ENCODE measurements at regions not wholly inside any gene's neighbourhood (a gene's known extent, or its start where the extent isn't known, plus 50 kb on each side); places are given as distances from the start of the nearest gene placed in this dataset.

- H3K9me3 ChIP-seq: no peaks in the 10 kb centered on the region; the same call in 1 of the 2 replicates
- intact Hi-C loops (cut with micrococcal nuclease; ENCODE audit: unreplicated experiment): no loop called here
- no peak for TF ChIP-seq CTCF (IDR thresholded peaks at IDR 0.05; ENCODE audit: insufficient read depth in 1 of 2, low read depth in 1 of 2, low read length in 1 of 2, severe bottlenecking in 1 of 2, unreplicated experiment in 1 of 2)
- no TSS peak for BruUV-seq (replicated peaks)
- ChIA-PET CTCF (no interaction called here), POLR2A (no interaction called here)
- no peak overlapping the region for H3K4me3 Mint-ChIP-seq (ENCODE audit: unreplicated experiment)
- no peaks in the 10 kb centered on the region for H3K27me3 ChIP-seq (replicated peaks; ENCODE audit: control insufficient read depth, insufficient read depth, low read length)
- no peak for DNase-seq
- no peaks in the 10 kb centered on the region for H3K4me1 ChIP-seq
- no peaks in the 10 kb centered on the region for H3K4me1 Mint-ChIP-seq (ENCODE audit: low read depth, unreplicated experiment)
- no peaks in the 10 kb centered on the region for H3K36me3 ChIP-seq (ENCODE audit: control insufficient read depth, insufficient read depth, low read length)
- H3K27ac Mint-ChIP-seq (ENCODE audit: unreplicated experiment): no peak overlapping the region
- H3K36me3 Mint-ChIP-seq (ENCODE audit: insufficient read depth, unreplicated experiment): no peaks in the 10 kb centered on the region
- H3K9me3 Mint-ChIP-seq (ENCODE audit: unreplicated experiment): no peaks in the 10 kb centered on the region
- H3K4me3 ChIP-seq (ENCODE audit: low read depth, low read length): no peak overlapping the region
- H3K27me3 Mint-ChIP-seq (ENCODE audit: insufficient read depth, unreplicated experiment): no peaks in the 10 kb centered on the region
These were observed 308.0 kb upstream of the FKBP1C start for GRCh38 chr6:62903266-62903665.

GRCh38 chr6:62904687-62905086 is 306.6 kb upstream of the FKBP1C start:
- Mint-ChIP-seq H3K4me3 (ENCODE audit: unreplicated experiment) (no peak overlapping the region), H3K9me3 (ENCODE audit: unreplicated experiment) (no peaks in the 10 kb centered on the region), H3K27ac (ENCODE audit: unreplicated experiment) (no peak overlapping the region), H3K4me1 (ENCODE audit: low read depth, unreplicated experiment) (no peaks in the 10 kb centered on the region), H3K36me3 (ENCODE audit: insufficient read depth, unreplicated experiment) (no peaks in the 10 kb centered on the region), H3K27me3 (ENCODE audit: insufficient read depth, unreplicated experiment) (no peaks in the 10 kb centered on the region)
- no peaks in the 10 kb centered on the region for H3K4me1 ChIP-seq
- H3K4me3 ChIP-seq (ENCODE audit: low read depth, low read length): no peak overlapping the region
- H3K9me3 ChIP-seq: no peaks in the 10 kb centered on the region; the same call in 1 of the 2 replicates
- no peak for TF ChIP-seq CTCF (IDR thresholded peaks at IDR 0.05; ENCODE audit: insufficient read depth in 1 of 2, low read depth in 1 of 2, low read length in 1 of 2, severe bottlenecking in 1 of 2, unreplicated experiment in 1 of 2)
- intact Hi-C loops (cut with micrococcal nuclease; ENCODE audit: unreplicated experiment): no loop called here
- DNase-seq: no peak
- no peaks in the 10 kb centered on the region for H3K27me3 ChIP-seq (replicated peaks; ENCODE audit: control insufficient read depth, insufficient read depth, low read length)
- CTCF ChIA-PET: no interaction called here
- no TSS peak for BruUV-seq (replicated peaks)
- H3K36me3 ChIP-seq (ENCODE audit: control insufficient read depth, insufficient read depth, low read length): no peaks in the 10 kb centered on the region
- POLR2A ChIA-PET: no interaction called here

GRCh38 chr6:62914530-62914929 is 296.7 kb upstream of the FKBP1C start:
- Mint-ChIP-seq H3K36me3 (ENCODE audit: insufficient read depth, unreplicated experiment) (no peaks in the 10 kb centered on the region), H3K4me1 (ENCODE audit: low read depth, unreplicated experiment) (no peaks in the 10 kb centered on the region), H3K4me3 (ENCODE audit: unreplicated experiment) (no peak overlapping the region), H3K27me3 (ENCODE audit: insufficient read depth, unreplicated experiment) (no peaks in the 10 kb centered on the region), H3K9me3 (ENCODE audit: unreplicated experiment) (no peaks in the 10 kb centered on the region), H3K27ac (ENCODE audit: unreplicated experiment) (no peak overlapping the region)
- no TSS peak for BruUV-seq (replicated peaks)
- Histone ChIP-seq H3K9me3 (no peaks in the 10 kb centered on the region), H3K27me3 (replicated peaks; ENCODE audit: control insufficient read depth, insufficient read depth, low read length) (no peaks in the 10 kb centered on the region), H3K4me1 (no peaks in the 10 kb centered on the region), H3K36me3 (ENCODE audit: control insufficient read depth, insufficient read depth, low read length) (no peaks in the 10 kb centered on the region), H3K4me3 (ENCODE audit: low read depth, low read length) (no peak overlapping the region)
- intact Hi-C loops (cut with micrococcal nuclease; ENCODE audit: unreplicated experiment): no loop called here
- ChIA-PET CTCF (no interaction called here), POLR2A (no interaction called here)
- no peak for TF ChIP-seq CTCF (IDR thresholded peaks at IDR 0.05; ENCODE audit: insufficient read depth in 1 of 2, low read depth in 1 of 2, low read length in 1 of 2, severe bottlenecking in 1 of 2, unreplicated experiment in 1 of 2)
- no peak for DNase-seq
